ENCODE measurements at regions not wholly inside any gene's neighbourhood (a gene's known extent, or its start where the extent isn't known, plus 50 kb on each side); places are given as distances from the start of the nearest gene placed in this dataset.

DNA sequence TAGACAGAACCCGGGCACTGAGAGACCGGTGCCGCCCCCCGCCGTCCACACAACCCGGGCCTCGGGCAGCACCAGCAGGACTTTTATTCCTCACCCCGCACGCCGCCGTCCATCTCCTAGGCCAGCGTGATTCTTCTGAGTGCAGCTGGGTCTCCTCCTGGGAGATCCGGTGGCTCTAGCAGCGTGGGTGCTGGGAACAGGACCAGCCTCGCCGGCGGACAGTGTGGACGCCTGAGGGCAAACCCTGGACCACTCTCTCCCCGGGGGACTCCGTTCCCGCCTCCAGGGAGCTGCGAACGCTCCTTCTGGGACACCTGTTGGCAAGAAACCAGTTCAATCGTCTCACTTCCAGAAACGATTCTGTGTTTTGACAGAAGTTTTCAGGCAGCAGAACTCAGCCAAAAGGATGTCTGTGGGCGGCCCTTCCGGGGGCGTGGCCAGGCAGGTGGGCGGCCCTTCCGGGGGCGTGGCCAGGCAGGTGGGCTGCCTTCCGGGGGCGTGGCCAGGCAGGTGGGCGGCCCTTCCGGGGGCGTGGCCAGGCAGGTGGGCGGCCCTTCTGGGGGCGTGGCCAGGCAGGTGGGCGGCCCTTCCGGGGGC is 130.7 kb downstream of the DLL1 start:
- no peak for DNase-seq
- H3K36me3 Mint-ChIP-seq (ENCODE audit: insufficient read depth, unreplicated experiment), result peaks cover 5% of the 10 kb centered on the region
- no peaks in the 10 kb centered on the region for H3K4me1 Mint-ChIP-seq (ENCODE audit: low read depth, unreplicated experiment)
- no TSS peak for BruUV-seq (replicated peaks)
- peaks cover 25% of the 10 kb centered on the region for H3K27me3 Mint-ChIP-seq (ENCODE audit: unreplicated experiment)
- peaks cover 9% of the 10 kb centered on the region for H3K9me3 Mint-ChIP-seq (ENCODE audit: low read depth, unreplicated experiment)
- CTCF ChIA-PET, result no interaction called here
- H3K4me3 Mint-ChIP-seq (ENCODE audit: low read depth, unreplicated experiment), result no peak overlapping the region
- H3K27ac Mint-ChIP-seq (ENCODE audit: unreplicated experiment), result no peak overlapping the region
- TF ChIP-seq, protein P1, sequence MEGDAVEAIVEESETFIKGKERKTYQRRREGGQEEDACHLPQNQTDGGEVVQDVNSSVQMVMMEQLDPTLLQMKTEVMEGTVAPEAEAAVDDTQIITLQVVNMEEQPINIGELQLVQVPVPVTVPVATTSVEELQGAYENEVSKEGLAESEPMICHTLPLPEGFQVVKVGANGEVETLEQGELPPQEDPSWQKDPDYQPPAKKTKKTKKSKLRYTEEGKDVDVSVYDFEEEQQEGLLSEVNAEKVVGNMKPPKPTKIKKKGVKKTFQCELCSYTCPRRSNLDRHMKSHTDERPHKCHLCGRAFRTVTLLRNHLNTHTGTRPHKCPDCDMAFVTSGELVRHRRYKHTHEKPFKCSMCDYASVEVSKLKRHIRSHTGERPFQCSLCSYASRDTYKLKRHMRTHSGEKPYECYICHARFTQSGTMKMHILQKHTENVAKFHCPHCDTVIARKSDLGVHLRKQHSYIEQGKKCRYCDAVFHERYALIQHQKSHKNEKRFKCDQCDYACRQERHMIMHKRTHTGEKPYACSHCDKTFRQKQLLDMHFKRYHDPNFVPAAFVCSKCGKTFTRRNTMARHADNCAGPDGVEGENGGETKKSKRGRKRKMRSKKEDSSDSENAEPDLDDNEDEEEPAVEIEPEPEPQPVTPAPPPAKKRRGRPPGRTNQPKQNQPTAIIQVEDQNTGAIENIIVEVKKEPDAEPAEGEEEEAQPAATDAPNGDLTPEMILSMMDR (IDR thresholded peaks at IDR 0.05; ENCODE audit: unreplicated experiment), result no peak
- intact Hi-C loops (cut with micrococcal nuclease; ENCODE audit: unreplicated experiment), result no loop called here

GRCh38 chr6:170159022-170159965 is 131.6 kb downstream of the DLL1 start:
- no peak overlapping the region for H3K27ac Mint-ChIP-seq (ENCODE audit: unreplicated experiment)
- CTCF ChIA-PET, result no interaction called here
- intact Hi-C loops (cut with micrococcal nuclease; ENCODE audit: unreplicated experiment), result no loop called here

GRCh38 chr6:170158296-170159021 is 132.4 kb downstream of the DLL1 start:
- no peaks in the 10 kb centered on the region for H3K4me1 Mint-ChIP-seq (ENCODE audit: low read depth, unreplicated experiment)
- TF ChIP-seq, protein P1 (IDR thresholded peaks at IDR 0.05; ENCODE audit: unreplicated experiment), result no peak
- peaks cover 5% of the 10 kb centered on the region for H3K36me3 Mint-ChIP-seq (ENCODE audit: insufficient read depth, unreplicated experiment)
- no peak overlapping the region for H3K27ac Mint-ChIP-seq (ENCODE audit: unreplicated experiment)
- H3K4me3 Mint-ChIP-seq (ENCODE audit: low read depth, unreplicated experiment), result no peak overlapping the region
- H3K9me3 Mint-ChIP-seq (ENCODE audit: low read depth, unreplicated experiment), result peaks cover 9% of the 10 kb centered on the region
- peaks cover 11% of the 10 kb centered on the region for H3K27me3 Mint-ChIP-seq (ENCODE audit: unreplicated experiment)
- intact Hi-C loops (cut with micrococcal nuclease; ENCODE audit: unreplicated experiment), result no loop called here
- CTCF ChIA-PET, result no interaction called here
- no TSS peak for BruUV-seq (replicated peaks)
- no peak for DNase-seq

More at GRCh38 chr6:170159022-170159965, 131.6 kb downstream of the DLL1 start:
- Mint-ChIP-seq H3K4me1 (ENCODE audit: low read depth, unreplicated experiment) (no peaks in the 10 kb centered on the region), H3K9me3 (ENCODE audit: low read depth, unreplicated experiment) (peaks cover 9% of the 10 kb centered on the region), H3K4me3 (ENCODE audit: low read depth, unreplicated experiment) (no peak overlapping the region), H3K36me3 (ENCODE audit: insufficient read depth, unreplicated experiment) (peaks cover 5% of the 10 kb centered on the region), H3K27me3 (ENCODE audit: unreplicated experiment) (peaks cover 16% of the 10 kb centered on the region)
- no TSS peak for BruUV-seq (replicated peaks)
- TF ChIP-seq, protein P1 (IDR thresholded peaks at IDR 0.05; ENCODE audit: unreplicated experiment), result no peak
- no peak for DNase-seq

- H3K4me1 Mint-ChIP-seq (ENCODE audit: low read depth, unreplicated experiment), result no peaks in the 10 kb centered on the region
- CTCF ChIA-PET, result no interaction called here
- H3K27ac Mint-ChIP-seq (ENCODE audit: unreplicated experiment), result no peak overlapping the region
- no TSS peak for BruUV-seq (replicated peaks)
- H3K9me3 Mint-ChIP-seq (ENCODE audit: low read depth, unreplicated experiment), result peaks cover 5% of the 10 kb centered on the region
- H3K4me3 Mint-ChIP-seq (ENCODE audit: low read depth, unreplicated experiment), result no peak overlapping the region
- no peak for DNase-seq
- peaks cover 5% of the 10 kb centered on the region for H3K36me3 Mint-ChIP-seq (ENCODE audit: insufficient read depth, unreplicated experiment)
- TF ChIP-seq, protein P1 (IDR thresholded peaks at IDR 0.05; ENCODE audit: unreplicated experiment), result no peak
- peaks cover 11% of the 10 kb centered on the region for H3K27me3 Mint-ChIP-seq (ENCODE audit: unreplicated experiment)
- intact Hi-C loops (cut with micrococcal nuclease; ENCODE audit: unreplicated experiment), result no loop called here
Measured at GRCh38 chr6:170157567-170158218, 133.2 kb downstream of the DLL1 start.
